GM12872 (cell line): ENCODE measurements at regions not wholly inside any gene's neighbourhood (a gene's known extent, or its start where the extent isn't known, plus 50 kb on each side); places are given as distances from the start of the nearest gene placed in this dataset.

Source experiments
- CTCF ChIP-seq: IDR thresholded peaks from 3 replicates; pipeline ENCODE4 v1.5.1; 2011; ENCODE audit warnings: low read depth, mild to moderate bottlenecking, low read length, moderate library complexity; ENCODE audit not compliant: insufficient read depth

DNA sequence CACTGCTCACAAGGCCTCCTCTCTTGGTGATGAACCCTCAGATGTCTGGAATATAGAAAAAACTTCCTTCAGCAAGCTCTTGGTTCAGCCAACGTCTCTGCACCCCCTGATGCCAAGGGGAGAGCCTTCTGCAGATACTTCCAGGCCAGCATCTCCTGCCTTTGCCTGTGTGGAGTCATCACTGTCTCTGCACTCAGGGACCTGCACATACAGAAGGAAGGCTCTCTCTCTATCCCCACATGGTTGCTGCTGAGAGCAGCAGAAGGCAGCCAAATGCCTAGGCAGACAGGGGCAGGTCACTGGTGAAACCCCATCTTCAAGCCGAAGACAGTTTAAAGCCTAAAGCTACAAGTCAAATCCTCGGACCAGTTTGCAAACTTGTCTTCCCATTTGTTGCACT is 137.6 kb downstream of the WDR11 start:
- TF ChIP-seq CTCF, result no peak

DNA sequence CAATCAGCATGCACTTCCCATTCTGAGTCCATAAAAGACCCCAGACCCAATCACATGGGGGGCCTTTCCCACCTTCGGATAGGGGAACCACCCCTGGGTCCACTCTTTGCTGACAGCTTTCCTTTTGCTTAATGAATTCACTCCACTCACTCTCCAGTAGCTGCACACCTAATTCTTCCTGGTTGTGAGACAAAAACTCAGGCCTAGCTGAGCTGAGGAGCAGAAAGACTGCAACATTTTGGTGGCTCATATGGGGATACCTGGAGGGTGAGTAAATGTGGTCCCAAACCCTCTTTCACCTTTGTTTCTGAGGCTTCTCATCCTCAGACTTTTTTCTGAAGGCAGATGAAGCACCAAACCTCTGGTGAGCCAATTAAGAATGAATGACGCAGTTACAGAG is 138.1 kb downstream of the WDR11 start:
- no peak for TF ChIP-seq CTCF

- no peak for TF ChIP-seq CTCF
Observed at GRCh38 chr10:120989996-120990598, 138.9 kb downstream of the WDR11 start.

- no peak for TF ChIP-seq CTCF
Observed at GRCh38 chr10:120990831-120991230, 139.7 kb downstream of the WDR11 start.

- TF ChIP-seq CTCF, result no peak
Observed at GRCh38 chr10:120993089-120993488, 141.9 kb downstream of the WDR11 start.

DNA sequence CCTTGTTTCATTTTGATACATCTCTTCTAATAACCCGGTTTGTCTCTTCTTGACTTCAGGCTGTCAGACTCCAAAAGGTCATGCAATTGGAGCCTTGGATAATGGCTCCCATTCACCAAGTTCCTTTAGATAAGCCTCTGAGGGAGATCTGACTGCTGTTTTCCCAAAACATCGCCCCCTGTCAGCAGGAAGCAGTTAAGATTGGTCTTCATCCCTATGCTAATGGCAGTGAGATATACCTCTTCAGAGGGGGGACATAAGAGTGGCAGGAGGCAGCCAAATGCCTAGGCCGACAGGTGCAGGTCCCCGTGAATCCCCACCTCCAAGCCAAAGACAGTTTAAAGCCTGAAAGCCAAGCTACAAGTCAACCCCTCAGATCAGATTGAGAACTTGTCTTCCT is 144.6 kb downstream of the WDR11 start:
- TF ChIP-seq CTCF, result no peak

DNA sequence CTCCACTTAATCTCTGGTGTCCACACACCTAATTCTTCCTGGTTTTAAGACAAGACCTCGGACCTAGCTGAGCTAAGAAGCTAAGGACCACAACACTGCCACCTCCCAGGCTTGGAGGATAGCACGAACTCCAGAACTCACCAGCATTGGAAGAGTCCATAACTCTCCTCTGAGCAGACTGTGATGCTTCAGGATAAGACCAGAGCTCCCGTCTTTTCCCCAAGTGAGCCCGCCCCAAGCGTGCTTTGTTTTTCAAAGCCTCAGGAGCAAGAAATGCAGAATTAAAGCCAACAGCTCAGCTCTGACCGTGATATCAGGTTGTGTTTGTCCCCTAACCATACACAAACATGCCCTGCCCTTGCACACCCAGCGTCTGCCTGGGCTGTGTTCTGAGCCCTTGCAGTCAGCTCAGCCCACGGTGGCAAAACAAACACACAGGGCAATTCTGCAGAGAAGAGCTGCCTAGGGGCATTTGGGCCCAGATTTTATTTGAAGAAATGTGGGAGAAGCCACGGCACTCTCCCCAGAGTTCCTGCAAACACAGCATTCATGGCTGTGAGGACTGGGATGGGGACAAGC is 145.4 kb downstream of the WDR11 start:
- TF ChIP-seq CTCF, result no peak
